ENCODE measurements at regions not wholly inside any gene's neighbourhood (a gene's known extent, or its start where the extent isn't known, plus 50 kb on each side); places are given as distances from the start of the nearest gene placed in this dataset.

- Histone ChIP-seq H3K36me3 (no peaks in the 10 kb centered on the region), H3K9me3 (no peaks in the 10 kb centered on the region), H3K4me1 (no peaks in the 10 kb centered on the region), H3K4me3 (replicated peaks in 1 of 3) (no peak overlapping the region), H3K27me3 (no peaks in the 10 kb centered on the region), H3K27ac (no peak overlapping the region)
- DNase-seq: no peak
- intact Hi-C loops (cut with DNase I): no loop called here
- 85 to 95% methylated on average over 1 of the region's 1 CpG for WGBS, 2 donors
- no peak for TF ChIP-seq POLR2A (IDR thresholded peaks at IDR 0.05)
- TF ChIP-seq, protein P1, sequence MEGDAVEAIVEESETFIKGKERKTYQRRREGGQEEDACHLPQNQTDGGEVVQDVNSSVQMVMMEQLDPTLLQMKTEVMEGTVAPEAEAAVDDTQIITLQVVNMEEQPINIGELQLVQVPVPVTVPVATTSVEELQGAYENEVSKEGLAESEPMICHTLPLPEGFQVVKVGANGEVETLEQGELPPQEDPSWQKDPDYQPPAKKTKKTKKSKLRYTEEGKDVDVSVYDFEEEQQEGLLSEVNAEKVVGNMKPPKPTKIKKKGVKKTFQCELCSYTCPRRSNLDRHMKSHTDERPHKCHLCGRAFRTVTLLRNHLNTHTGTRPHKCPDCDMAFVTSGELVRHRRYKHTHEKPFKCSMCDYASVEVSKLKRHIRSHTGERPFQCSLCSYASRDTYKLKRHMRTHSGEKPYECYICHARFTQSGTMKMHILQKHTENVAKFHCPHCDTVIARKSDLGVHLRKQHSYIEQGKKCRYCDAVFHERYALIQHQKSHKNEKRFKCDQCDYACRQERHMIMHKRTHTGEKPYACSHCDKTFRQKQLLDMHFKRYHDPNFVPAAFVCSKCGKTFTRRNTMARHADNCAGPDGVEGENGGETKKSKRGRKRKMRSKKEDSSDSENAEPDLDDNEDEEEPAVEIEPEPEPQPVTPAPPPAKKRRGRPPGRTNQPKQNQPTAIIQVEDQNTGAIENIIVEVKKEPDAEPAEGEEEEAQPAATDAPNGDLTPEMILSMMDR (IDR thresholded peaks at IDR 0.05): no peak
Observed at GRCh38 chr6:9085709-9086070, 650.3 kb upstream of the SLC35B3 start.

- TF ChIP-seq POLR2A (IDR thresholded peaks at IDR 0.05): no peak
- TF ChIP-seq, protein P1 (IDR thresholded peaks at IDR 0.05): no peak
- H3K4me3 ChIP-seq (replicated peaks in 1 of 3): no peak overlapping the region
- no peak for DNase-seq
- WGBS, 2 donors: 63 to 72% methylated on average over 3 of the region's 3 CpGs
- no peaks in the 10 kb centered on the region for H3K36me3 ChIP-seq
- H3K27me3 ChIP-seq: no peaks in the 10 kb centered on the region
- H3K27ac ChIP-seq: no peak overlapping the region
- intact Hi-C loops (cut with DNase I): no loop called here
- H3K9me3 ChIP-seq: no peaks in the 10 kb centered on the region
- H3K4me1 ChIP-seq: no peaks in the 10 kb centered on the region
Observed at GRCh38 chr6:9085054-9085708, 649.8 kb upstream of the SLC35B3 start.

- TF ChIP-seq, protein P1 (IDR thresholded peaks at IDR 0.05): no peak
- no peak for TF ChIP-seq POLR2A (IDR thresholded peaks at IDR 0.05)
- WGBS, 2 donors: 75 to 82% methylated on average over 2 of the region's 2 CpGs
- no peak overlapping the region for H3K4me3 ChIP-seq (replicated peaks in 1 of 3)
Observed at GRCh38 chr6:9083108-9083507, 647.8 kb upstream of the SLC35B3 start.

GRCh38 chr6:9066726-9067125 is 631.4 kb upstream of the SLC35B3 start:
- WGBS, 2 donors: 93 to 96% methylated on average over 3 of the region's 3 CpGs
- no peaks in the 10 kb centered on the region for H3K9me3 ChIP-seq
- intact Hi-C loops (cut with DNase I): no loop called here
- no peaks in the 10 kb centered on the region for H3K27me3 ChIP-seq
- no peak for TF ChIP-seq POLR2A (IDR thresholded peaks at IDR 0.05)
- TF ChIP-seq, protein P1 (IDR thresholded peaks at IDR 0.05): no peak
- H3K4me1 ChIP-seq: peaks cover 0 to 4% of the 10 kb centered on the region in 2 donors
- H3K4me3 ChIP-seq (replicated peaks in 1 of 3): no peak overlapping the region
- H3K36me3 ChIP-seq: no peaks in the 10 kb centered on the region
- no peak for DNase-seq
- no peak overlapping the region for H3K27ac ChIP-seq

More at GRCh38 chr6:9083108-9083507, 647.8 kb upstream of the SLC35B3 start:
- Histone ChIP-seq H3K9me3 (no peaks in the 10 kb centered on the region), H3K27ac (no peak overlapping the region), H3K4me1 (no peaks in the 10 kb centered on the region), H3K27me3 (no peaks in the 10 kb centered on the region), H3K36me3 (no peaks in the 10 kb centered on the region)
- intact Hi-C loops (cut with DNase I): no loop called here
- DNase-seq: no peak

DNA sequence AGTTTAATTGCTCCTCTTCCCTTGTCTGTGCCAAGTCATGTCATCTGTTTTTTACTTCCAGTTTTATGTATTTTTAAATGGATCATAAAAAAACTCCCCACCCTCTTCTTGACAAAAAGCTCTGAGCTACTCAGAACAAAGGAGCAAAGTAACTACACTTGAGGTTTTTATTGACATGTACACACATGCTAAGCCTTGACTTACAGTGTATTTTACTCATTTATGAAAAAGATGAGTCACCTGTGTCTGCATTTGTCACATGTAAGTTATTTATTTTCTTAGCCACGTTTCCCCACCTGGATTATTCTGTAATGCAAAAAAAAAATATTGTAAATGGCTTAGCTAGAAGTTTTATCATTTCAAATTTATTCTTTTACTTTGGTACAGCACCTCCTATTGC is 628.8 kb upstream of the SLC35B3 start:
- H3K9me3 ChIP-seq: no peaks in the 10 kb centered on the region
- 70 to 80% methylated on average over 1 of the region's 1 CpG for WGBS, 2 donors

More for the DNA sequence above, 628.8 kb upstream of the SLC35B3 start:
- no peaks in the 10 kb centered on the region for H3K27me3 ChIP-seq
- no peaks in the 10 kb centered on the region for H3K36me3 ChIP-seq
- H3K27ac ChIP-seq: no peak overlapping the region
- TF ChIP-seq, protein P1 (IDR thresholded peaks at IDR 0.05): no peak
- no peak for DNase-seq
- intact Hi-C loops (cut with DNase I): no loop called here
- H3K4me1 ChIP-seq: peaks cover 0 to 4% of the 10 kb centered on the region in 2 donors
- H3K4me3 ChIP-seq (replicated peaks in 1 of 3): no peak overlapping the region
